Urinary bladder (tissue), 3 donors: ENCODE measurements at regions not wholly inside any gene's neighbourhood (a gene's known extent, or its start where the extent isn't known, plus 50 kb on each side); places are given as distances from the start of the nearest gene placed in this dataset.

ENCODE experiments used
- DNase-seq: peaks from one replicate; pipeline ENCODE4 v3.0.0-alpha.2; 2015; ENCODE audit errors: extremely low spot score
- H3K27ac ChIP-seq: one replicate; pipeline ENCODE4 v1.5.1; 2013; ENCODE audit warnings: low read depth, mild to moderate bottlenecking, moderate library complexity
- H3K36me3 ChIP-seq: one replicate; pipeline ENCODE4 v1.6.1; 2013; ENCODE audit warnings: mild to moderate bottlenecking, moderate library complexity; ENCODE audit not compliant: insufficient read depth
- H3K4me1 ChIP-seq: one replicate; pipeline ENCODE4 v1.6.1; 2013; ENCODE audit warnings: mild to moderate bottlenecking, moderate library complexity; ENCODE audit not compliant: insufficient read depth
- H3K4me3 ChIP-seq: one replicate; pipeline ENCODE4 v1.5.1; 2013; ENCODE audit warnings: low read depth, low read length
- WGBS: extraction: QIAGEN DNeasy Blood & Tissue Kit; methylation state at CpG from one replicate; pipeline ENCODE4 v1.1.7; 2013; 5-methylcytosine and 5-hydroxymethylcytosine counted together
- donor health status: healthy with polysubstance abuse.
- donor health status: healthy.

- Histone ChIP-seq H3K4me3 (no peak overlapping the region), H3K4me1 (no peaks in the 10 kb centered on the region), H3K27ac (no peak overlapping the region), H3K36me3 (no peaks in the 10 kb centered on the region)
- 89% methylated on average over 2 of the region's 2 CpGs for WGBS
- DNase-seq: no peak
Measured at GRCh38 chr1:185515696-185516095, 198.7 kb upstream of the IVNS1ABP start.

GRCh38 chr1:185514311-185514710 lies 197.3 kb upstream of the IVNS1ABP start:
- H3K27ac ChIP-seq: no peak overlapping the region
- H3K4me1 ChIP-seq: no peaks in the 10 kb centered on the region
- H3K36me3 ChIP-seq: no peaks in the 10 kb centered on the region
- no peak overlapping the region for H3K4me3 ChIP-seq
- DNase-seq: no peak

GRCh38 chr1:185512442-185512841 lies 195.4 kb upstream of the IVNS1ABP start:
- Histone ChIP-seq H3K4me1 (no peaks in the 10 kb centered on the region), H3K36me3 (no peaks in the 10 kb centered on the region), H3K4me3 (no peak overlapping the region), H3K27ac (no peak overlapping the region)
- 69% methylated on average over 4 of the region's 4 CpGs for WGBS
- DNase-seq: no peak

GRCh38 chr1:185501099-185501498 lies 184.1 kb upstream of the IVNS1ABP start:
- DNase-seq: no peak
- WGBS: 92% methylated on average over 2 of the region's 2 CpGs
- Histone ChIP-seq H3K4me3 (no peak overlapping the region), H3K27ac (no peak overlapping the region), H3K4me1 (no peaks in the 10 kb centered on the region), H3K36me3 (no peaks in the 10 kb centered on the region)

- no peak overlapping the region for H3K27ac ChIP-seq
- DNase-seq: no peak
- no peaks in the 10 kb centered on the region for H3K36me3 ChIP-seq
- H3K4me1 ChIP-seq: no peaks in the 10 kb centered on the region
- no peak overlapping the region for H3K4me3 ChIP-seq
- 79% methylated on average over 4 of the region's 4 CpGs for WGBS
Measured at GRCh38 chr1:185500001-185500626, 183.1 kb upstream of the IVNS1ABP start.

- WGBS: 90% methylated on average over 2 of the region's 2 CpGs
- Histone ChIP-seq H3K4me3 (no peak overlapping the region), H3K27ac (no peak overlapping the region), H3K36me3 (no peaks in the 10 kb centered on the region), H3K4me1 (no peaks in the 10 kb centered on the region)
- no peak for DNase-seq
Measured at GRCh38 chr1:185498207-185498606, 181.2 kb upstream of the IVNS1ABP start.

GRCh38 chr1:185497177-185497576 lies 180.1 kb upstream of the IVNS1ABP start:
- Histone ChIP-seq H3K4me3 (no peak overlapping the region), H3K27ac (no peak overlapping the region), H3K4me1 (no peaks in the 10 kb centered on the region), H3K36me3 (no peaks in the 10 kb centered on the region)
- no peak for DNase-seq

GRCh38 chr1:185495898-185496297 lies 178.9 kb upstream of the IVNS1ABP start:
- Histone ChIP-seq H3K4me3 (no peak overlapping the region), H3K4me1 (no peaks in the 10 kb centered on the region), H3K27ac (no peak overlapping the region), H3K36me3 (no peaks in the 10 kb centered on the region)
- DNase-seq: no peak
- WGBS: 55% methylated on average over 1 of the region's 1 CpG

GRCh38 chr1:185495007-185495406 lies 178.0 kb upstream of the IVNS1ABP start:
- no peak for DNase-seq
- no peak overlapping the region for H3K27ac ChIP-seq
- no peaks in the 10 kb centered on the region for H3K36me3 ChIP-seq
- H3K4me1 ChIP-seq: no peaks in the 10 kb centered on the region
- H3K4me3 ChIP-seq: no peak overlapping the region

GRCh38 chr1:185492089-185492825 lies 175.2 kb upstream of the IVNS1ABP start:
- DNase-seq: no peak
- Histone ChIP-seq H3K27ac (no peak overlapping the region), H3K4me3 (no peak overlapping the region), H3K4me1 (no peaks in the 10 kb centered on the region), H3K36me3 (no peaks in the 10 kb centered on the region)

- 69% methylated on average over 2 of the region's 2 CpGs for whole genome bisulfite sequencing
- no peak overlapping the region for H3K4me3 ChIP-seq
- no peak overlapping the region for H3K27ac ChIP-seq
- no peaks in the 10 kb centered on the region for H3K4me1 ChIP-seq
- no peak for DNase-seq
- H3K36me3 ChIP-seq: no peaks in the 10 kb centered on the region
Measured at GRCh38 chr1:185491604-185492003, 174.6 kb upstream of the IVNS1ABP start.

GRCh38 chr1:185490924-185491323 lies 173.9 kb upstream of the IVNS1ABP start:
- no peak for DNase-seq
- Histone ChIP-seq H3K4me3 (no peak overlapping the region), H3K27ac (no peak overlapping the region), H3K36me3 (no peaks in the 10 kb centered on the region), H3K4me1 (no peaks in the 10 kb centered on the region)
- 88% methylated on average over 5 of the region's 5 CpGs for WGBS

GRCh38 chr1:185489406-185489805 lies 172.4 kb upstream of the IVNS1ABP start:
- no peak for DNase-seq
- no peak overlapping the region for H3K4me3 ChIP-seq
- H3K36me3 ChIP-seq: no peaks in the 10 kb centered on the region
- H3K4me1 ChIP-seq: no peaks in the 10 kb centered on the region
- 89% methylated on average over 3 of the region's 3 CpGs for WGBS
- H3K27ac ChIP-seq: no peak overlapping the region

- H3K4me3 ChIP-seq: no peak overlapping the region
- 54% methylated on average over 4 of the region's 4 CpGs for WGBS
- H3K27ac ChIP-seq: no peak overlapping the region
- no peak for DNase-seq
- H3K4me1 ChIP-seq: no peaks in the 10 kb centered on the region
- H3K36me3 ChIP-seq: no peaks in the 10 kb centered on the region
Measured at GRCh38 chr1:185488808-185489207, 171.8 kb upstream of the IVNS1ABP start.
